Thoracic aorta (tissue), 2 donors: ENCODE measurements at regions not wholly inside any gene's neighbourhood (a gene's known extent, or its start where the extent isn't known, plus 50 kb on each side); places are given as distances from the start of the nearest gene placed in this dataset.

Experiments used
- ATAC-seq: fragments of 150-250 bp; one replicate; pipeline ENCODE4 v1.8.0; 2017; ENCODE audit warnings: low read depth; ENCODE audit not compliant: insufficient number of reproducible peaks, low FRiP score
- DNase-seq: peaks from one replicate; pipeline ENCODE4 v3.0.0-alpha.2; 2020; ENCODE audit warnings: low spot score
- H3K27ac ChIP-seq, 2 donors: fragments of 200-600 bp; sonication (generic); 1 replicate in 1 of 2; 2 replicates in 1 of 2; pipeline ENCODE4 v1.5.1; 2016; ENCODE audit warnings: mild to moderate bottlenecking in 2 of 2, moderate library complexity in 2 of 2
- H3K27me3 ChIP-seq: fragments of 200-600 bp; sonication (generic); replicated peaks from 2 replicates; pipeline ENCODE4 v1.6.0; 2016; ENCODE audit warnings: mild to moderate bottlenecking; ENCODE audit not compliant: insufficient read depth
- H3K36me3 ChIP-seq: fragments of 200-600 bp; sonication (generic); one replicate; pipeline ENCODE4 v1.5.1; 2016
- H3K4me1 ChIP-seq, 2 donors: fragments of 200-600 bp; sonication (generic); 1 replicate in 1 of 2; 2 replicates in 1 of 2; pipeline versions ENCODE4 v1.5.1 to v1.6.0; 2016; ENCODE audit warnings: low read depth in 2 of 2, mild to moderate bottlenecking in 1 of 2; ENCODE audit not compliant: control insufficient read depth in 1 of 2
- H3K4me3 ChIP-seq: fragments of 200-600 bp; sonication (generic); 2 replicates; pipeline ENCODE4 v1.5.1; 2016; ENCODE audit warnings: mild to moderate bottlenecking
- H3K9me3 ChIP-seq: fragments of 200-600 bp; sonication (generic); 2 replicates; pipeline ENCODE4 v1.5.1; 2016
- CTCF ChIP-seq: fragments of 200-600 bp; sonication (generic); IDR thresholded peaks from one replicate; pipeline ENCODE4 v1.5.1; 2019; ENCODE audit warnings: antibody characterized with exemption

DNA sequence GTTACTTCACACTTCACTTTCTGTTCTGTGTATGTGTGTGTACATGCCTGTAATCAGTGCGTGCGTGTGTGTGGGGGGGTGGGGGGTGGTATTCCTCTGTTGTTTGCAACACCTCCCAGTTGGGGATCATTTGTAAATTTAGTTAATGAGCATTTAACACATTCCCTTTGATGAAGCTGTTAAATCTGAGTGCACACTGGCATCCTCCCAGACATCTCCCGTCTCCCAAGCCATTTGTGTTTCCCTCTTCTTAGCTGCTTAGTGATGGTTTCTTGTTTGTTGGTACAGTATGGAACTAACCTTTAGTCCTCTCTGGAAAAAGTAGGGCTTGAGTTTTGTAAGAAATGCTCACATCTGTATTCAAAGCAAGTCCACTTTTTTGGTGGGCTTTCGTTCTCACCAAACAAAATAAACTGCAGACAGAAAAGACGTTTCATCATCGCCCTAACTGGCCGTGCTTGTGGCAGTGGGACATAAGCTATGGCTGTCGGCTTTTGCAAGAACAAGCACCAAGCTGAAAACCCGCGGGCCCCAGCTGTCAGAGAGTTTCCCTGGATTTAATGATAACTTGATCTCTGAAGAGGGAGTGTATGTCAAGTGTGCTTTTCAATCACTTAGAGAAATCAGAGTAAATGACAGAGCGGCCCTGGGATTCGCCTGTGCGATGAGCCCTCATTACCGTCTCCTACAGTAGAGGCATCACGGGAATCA lies 54.9 kb upstream of the SASH1 start:
- no peak overlapping the region for H3K27ac ChIP-seq
- H3K4me3 ChIP-seq: no peak overlapping the region
- peaks cover 0 to 12% of the 10 kb centered on the region in 2 donors for H3K4me1 ChIP-seq
- ATAC-seq (no peak), DNase-seq (no peak)
- no peaks in the 10 kb centered on the region for H3K27me3 ChIP-seq
- TF ChIP-seq CTCF: no peak
- no peaks in the 10 kb centered on the region for H3K9me3 ChIP-seq
- H3K36me3 ChIP-seq: no peaks in the 10 kb centered on the region

GRCh38 chr6:148288541-148288940 lies 54.1 kb upstream of the SASH1 start:
- no peak for TF ChIP-seq CTCF
- no peak overlapping the region for H3K27ac ChIP-seq
- H3K36me3 ChIP-seq: no peaks in the 10 kb centered on the region
- H3K27me3 ChIP-seq: no peaks in the 10 kb centered on the region
- ATAC-seq (no peak), DNase-seq (no peak)
- peaks cover 0 to 20% of the 10 kb centered on the region in 2 donors for H3K4me1 ChIP-seq
- no peak overlapping the region for H3K4me3 ChIP-seq
- no peaks in the 10 kb centered on the region for H3K9me3 ChIP-seq

DNA sequence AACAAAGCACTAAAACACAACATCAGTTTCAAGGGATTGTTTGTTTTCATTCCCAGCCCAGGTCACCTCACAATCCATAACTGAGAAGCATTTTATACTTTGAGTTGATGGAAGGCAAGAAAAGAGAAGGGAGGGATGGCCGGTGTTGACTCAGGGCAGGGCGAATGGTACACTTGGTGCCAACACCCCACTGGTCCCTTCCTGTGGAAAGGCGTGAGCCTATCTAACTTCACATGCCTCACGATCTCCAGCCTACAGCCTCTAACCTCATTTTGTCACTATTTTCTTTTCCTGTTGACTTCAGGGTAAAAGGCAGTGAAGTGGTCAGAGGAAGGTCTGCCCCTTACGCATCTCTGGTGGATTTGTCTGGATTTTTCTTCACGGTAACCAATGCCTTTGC lies 53.5 kb upstream of the SASH1 start:
- ATAC-seq: no peak
- Histone ChIP-seq H3K4me1 (peaks cover 3 to 26% of the 10 kb centered on the region in 2 donors), H3K27ac (no peak overlapping the region), H3K36me3 (no peaks in the 10 kb centered on the region), H3K9me3 (no peaks in the 10 kb centered on the region), H3K4me3 (no peak overlapping the region), H3K27me3 (no peaks in the 10 kb centered on the region)
- no peak for TF ChIP-seq CTCF
- DNase-seq: no peak

DNA sequence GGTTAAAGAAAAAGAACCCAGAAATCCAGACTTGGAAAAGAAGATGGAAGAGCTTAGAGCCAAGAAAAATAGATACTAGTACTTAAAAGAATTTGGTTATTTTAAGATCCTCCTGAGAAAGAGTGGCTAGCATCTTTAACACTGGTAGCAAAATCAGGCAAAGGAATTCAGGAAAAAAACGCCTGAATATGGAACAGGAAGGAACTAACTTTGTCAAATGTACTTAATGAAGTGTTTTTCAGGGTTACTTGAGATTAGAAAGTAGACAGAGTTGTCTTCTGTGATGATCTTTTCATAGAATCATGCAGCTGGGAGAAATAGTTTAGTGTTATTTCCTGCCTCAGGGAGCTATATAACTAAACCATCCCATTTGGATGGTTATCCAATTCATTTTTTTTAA lies 50.8 kb upstream of the SASH1 start:
- no peak for DNase-seq
- no peak for ATAC-seq
- Histone ChIP-seq H3K36me3 (no peaks in the 10 kb centered on the region), H3K27ac (no peak overlapping the region), H3K27me3 (no peaks in the 10 kb centered on the region), H3K9me3 (no peaks in the 10 kb centered on the region), H3K4me1 (peaks cover 3 to 27% of the 10 kb centered on the region in 2 donors), H3K4me3 (no peak overlapping the region)
- no peak for TF ChIP-seq CTCF
